BJ (cell line): ENCODE measurements at regions not wholly inside any gene's neighbourhood (a gene's known extent, or its start where the extent isn't known, plus 50 kb on each side); places are given as distances from the start of the nearest gene placed in this dataset.
A peak's percentile ranks its signal among the peaks of the same experiment; 100 is the strongest.

Source experiments
- CTCF ChIA-PET: fragments of 350-600 bp; formaldehyde crosslinking; extraction: SDS; loops from one replicate; lab custom pipeline; 2021; ENCODE audit warnings: antibody characterized with exemption, inconsistent platforms; lab: Yijun Ruan, JAX
- POLR2A ChIA-PET: fragments of 300-600 bp; sonication (Branson Sonifier 250); formaldehyde crosslinking; extraction: SDS; loops from one replicate; lab custom pipeline; 2021; ENCODE audit warnings: antibody characterized with exemption; lab: Charles Lee
- DNase-seq: peaks from one replicate; pipeline ENCODE4 v3.0.0-alpha.2; 2011; ENCODE audit warnings: low read depth
- H3K27me3 ChIP-seq: 2 replicates; pipeline ENCODE4 v1.6.0; 2011; ENCODE audit warnings: low read length; ENCODE audit not compliant: control insufficient read depth, insufficient read depth
- H3K36me3 ChIP-seq: 2 replicates; pipeline ENCODE4 v1.5.1; 2011; ENCODE audit warnings: low read length; ENCODE audit not compliant: control insufficient read depth, insufficient read depth
- H3K4me3 ChIP-seq: 2 replicates; pipeline ENCODE4 v1.5.1; 2011; ENCODE audit warnings: low read depth, mild to moderate bottlenecking, control low read depth, low read length
- TF ChIP-seq, protein P1 (sequence below): IDR thresholded peaks from 2 replicates; pipeline ENCODE4 v1.5.1; 2011; ENCODE audit warnings: low read depth, mild to moderate bottlenecking, control low read depth, inconsistent platforms, low read length, moderate library complexity; ENCODE audit not compliant: insufficient read depth

DNA sequence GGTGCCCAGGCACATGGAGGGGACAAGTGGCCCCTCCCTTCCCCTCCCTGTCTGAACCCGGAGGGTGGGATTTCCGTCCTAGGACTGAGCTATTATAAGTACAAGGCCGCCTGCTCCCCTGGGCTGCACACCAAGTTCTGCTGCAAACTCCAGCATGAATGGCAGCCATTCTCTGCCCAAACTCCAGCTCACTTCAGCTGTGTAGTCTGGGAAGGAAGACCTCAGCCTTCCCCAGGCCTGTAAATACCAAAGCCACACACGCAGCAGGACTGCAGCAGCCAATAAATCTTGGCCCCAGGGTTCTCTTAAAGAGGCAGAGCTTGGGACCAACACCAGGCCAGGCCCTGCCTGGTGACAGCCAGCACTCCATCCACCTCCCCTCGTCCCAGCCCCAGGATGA, 291.3 kb upstream of the ZMIZ1 start:
- DNase-seq = peak; percentile 76
- ChIA-PET POLR2A (interaction anchor here (0.5 kb wide), 1 partner anchor 50 kb away, joined by 26 read pairs; no protein-coding TSS in a partner anchor), CTCF (interaction anchor here (0.6 to 1.5 kb wide), 3 partner anchors 17 to 75 kb away, joined by 4 to 6 read pairs (median 5); no protein-coding TSS in a partner anchor)

DNA sequence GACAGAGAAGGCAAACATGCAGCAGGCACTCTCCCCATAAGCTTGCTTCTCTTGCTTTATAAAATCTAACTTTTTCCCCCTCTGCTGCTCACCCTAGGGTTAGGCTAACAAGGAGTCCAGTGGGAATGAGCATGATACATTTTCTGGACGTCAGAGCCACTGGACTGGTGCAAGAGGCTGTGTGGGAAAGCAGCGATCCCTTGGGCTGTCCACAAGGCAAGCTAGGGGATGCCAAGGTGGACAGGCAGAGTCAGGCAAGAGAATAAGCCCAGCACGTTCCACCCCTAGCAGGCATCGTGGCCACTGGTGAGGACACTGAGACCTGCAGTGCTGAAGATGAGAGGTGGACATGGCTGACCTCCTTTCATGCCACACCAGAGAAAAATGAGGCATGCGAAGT, 290.9 kb upstream of the ZMIZ1 start:
- Histone ChIP-seq H3K4me3 (no peak overlapping the region), H3K36me3 (no peaks in the 10 kb centered on the region), H3K27me3 (no peaks in the 10 kb centered on the region)
- POLR2A ChIA-PET = interaction anchor here (0.5 kb wide), 1 partner anchor 50 kb away, joined by 26 read pairs; no protein-coding TSS in a partner anchor
- DNase-seq = peak; percentile 55
- TF ChIP-seq, protein P1, sequence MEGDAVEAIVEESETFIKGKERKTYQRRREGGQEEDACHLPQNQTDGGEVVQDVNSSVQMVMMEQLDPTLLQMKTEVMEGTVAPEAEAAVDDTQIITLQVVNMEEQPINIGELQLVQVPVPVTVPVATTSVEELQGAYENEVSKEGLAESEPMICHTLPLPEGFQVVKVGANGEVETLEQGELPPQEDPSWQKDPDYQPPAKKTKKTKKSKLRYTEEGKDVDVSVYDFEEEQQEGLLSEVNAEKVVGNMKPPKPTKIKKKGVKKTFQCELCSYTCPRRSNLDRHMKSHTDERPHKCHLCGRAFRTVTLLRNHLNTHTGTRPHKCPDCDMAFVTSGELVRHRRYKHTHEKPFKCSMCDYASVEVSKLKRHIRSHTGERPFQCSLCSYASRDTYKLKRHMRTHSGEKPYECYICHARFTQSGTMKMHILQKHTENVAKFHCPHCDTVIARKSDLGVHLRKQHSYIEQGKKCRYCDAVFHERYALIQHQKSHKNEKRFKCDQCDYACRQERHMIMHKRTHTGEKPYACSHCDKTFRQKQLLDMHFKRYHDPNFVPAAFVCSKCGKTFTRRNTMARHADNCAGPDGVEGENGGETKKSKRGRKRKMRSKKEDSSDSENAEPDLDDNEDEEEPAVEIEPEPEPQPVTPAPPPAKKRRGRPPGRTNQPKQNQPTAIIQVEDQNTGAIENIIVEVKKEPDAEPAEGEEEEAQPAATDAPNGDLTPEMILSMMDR = no peak
- CTCF ChIA-PET = interaction anchor here (0.6 to 1.5 kb wide), 3 partner anchors 17 to 75 kb away, joined by 4 to 6 read pairs (median 5); no protein-coding TSS in a partner anchor

More for the DNA sequence above, 291.3 kb upstream of the ZMIZ1 start:
- TF ChIP-seq, protein P1 = no peak
- H3K27me3 ChIP-seq = no peaks in the 10 kb centered on the region
- no peaks in the 10 kb centered on the region for H3K36me3 ChIP-seq
- H3K4me3 ChIP-seq = no peak overlapping the region

DNA sequence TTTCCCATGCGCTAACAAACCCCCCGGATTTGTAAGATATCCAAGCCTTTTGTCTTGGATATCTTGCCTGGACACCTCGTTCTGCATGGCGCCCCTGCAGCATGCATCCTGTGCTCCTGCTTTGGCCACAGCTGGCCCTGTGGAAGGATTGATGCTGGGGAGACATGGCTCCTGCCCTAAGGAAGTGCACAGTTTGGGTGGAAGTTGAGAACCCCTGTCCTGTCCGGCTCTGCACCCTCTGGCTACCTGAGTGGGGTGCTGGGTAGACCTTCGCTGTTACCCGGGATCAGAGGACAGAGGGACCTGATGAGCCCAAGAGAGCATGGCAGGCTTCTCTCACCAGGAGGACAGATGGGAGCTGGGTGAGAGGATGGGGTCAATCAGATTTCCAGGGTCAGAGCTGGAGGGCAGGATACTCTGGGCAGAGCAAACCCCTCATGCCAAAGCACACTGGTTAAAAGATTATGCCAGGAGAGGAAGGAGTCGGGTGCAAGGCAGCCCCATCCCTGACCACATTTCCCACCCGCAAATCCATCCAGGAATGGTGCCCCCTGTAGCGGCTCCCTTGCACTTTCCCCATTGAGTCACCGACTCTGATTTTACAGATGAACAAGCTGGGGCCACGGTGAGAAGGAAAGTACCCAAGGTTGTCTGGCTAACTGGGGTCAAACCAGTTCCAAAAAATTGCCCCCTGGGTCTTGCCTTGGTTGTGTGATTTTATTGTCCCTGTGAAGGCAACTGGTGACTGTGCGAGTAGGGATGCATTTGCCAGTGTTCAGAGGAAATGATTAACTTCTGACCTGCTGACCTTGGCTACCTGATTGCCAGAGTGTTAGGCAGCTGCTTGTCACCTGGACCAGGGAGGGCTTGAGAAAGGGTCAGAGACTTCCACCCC, 290.1 kb upstream of the ZMIZ1 start:
- Histone ChIP-seq H3K27me3 (no peaks in the 10 kb centered on the region), H3K36me3 (no peaks in the 10 kb centered on the region), H3K4me3 (no peak overlapping the region)
- TF ChIP-seq, protein P1 = no peak
- CTCF ChIA-PET = no interaction called here
- no peak for DNase-seq
- POLR2A ChIA-PET = no interaction called here

DNA sequence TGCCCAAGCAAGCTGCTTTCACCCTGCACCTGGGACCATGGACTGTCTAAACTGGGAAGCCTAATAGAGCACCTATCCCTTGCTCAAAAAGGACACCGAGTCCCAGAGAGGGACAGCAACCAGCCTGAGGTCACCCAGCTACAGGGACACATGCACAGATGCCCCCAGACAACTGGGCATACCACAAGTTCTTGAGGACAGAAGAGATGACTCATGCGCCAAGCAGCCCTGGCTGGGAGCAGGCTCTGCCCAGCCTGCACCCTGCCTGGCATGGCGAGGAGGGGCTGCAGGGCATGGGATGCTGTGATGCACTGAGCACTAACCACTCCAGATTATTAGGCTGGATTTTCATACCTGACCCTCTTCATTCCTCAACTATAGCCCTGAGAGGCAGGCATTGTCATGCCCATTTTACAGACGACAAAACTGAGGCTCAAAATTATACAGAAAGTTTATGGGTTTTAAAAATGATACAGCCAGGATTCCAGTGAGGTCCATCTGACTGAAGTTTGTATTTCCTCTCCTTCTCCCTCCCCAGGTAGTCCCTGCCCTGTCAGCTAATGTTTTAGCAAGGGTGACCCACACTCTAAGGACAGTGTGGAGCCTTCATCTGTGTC, 289.3 kb upstream of the ZMIZ1 start:
- H3K36me3 ChIP-seq = no peaks in the 10 kb centered on the region
- ChIA-PET POLR2A (no interaction called here), CTCF (no interaction called here)
- no peaks in the 10 kb centered on the region for H3K27me3 ChIP-seq
- H3K4me3 ChIP-seq = no peak overlapping the region
- TF ChIP-seq, protein P1 = no peak
- DNase-seq = no peak

DNA sequence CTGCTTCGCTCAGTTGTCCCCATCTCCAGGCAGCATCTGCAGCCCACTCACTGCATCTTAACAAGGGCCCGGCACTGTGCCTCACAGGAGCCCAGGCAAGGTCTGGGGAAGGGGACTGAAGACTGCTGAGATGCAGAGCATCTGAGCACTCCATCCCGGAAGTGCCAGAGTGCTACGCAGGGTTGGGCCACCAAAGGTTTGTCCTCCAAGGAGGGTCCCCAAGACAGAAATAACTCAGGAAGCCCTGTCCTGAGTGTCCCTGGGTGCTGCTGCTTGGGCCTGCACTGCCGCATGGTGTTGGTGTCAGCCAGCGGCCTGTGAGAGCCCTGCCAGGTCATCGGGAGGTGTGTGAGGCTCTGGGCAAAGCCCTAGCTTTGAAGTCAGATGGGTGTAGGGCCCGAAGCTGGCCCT, 288.2 kb upstream of the ZMIZ1 start:
- DNase-seq = no peak
- ChIA-PET POLR2A (no interaction called here), CTCF (no interaction called here)
- Histone ChIP-seq H3K36me3 (no peaks in the 10 kb centered on the region), H3K27me3 (no peaks in the 10 kb centered on the region), H3K4me3 (no peak overlapping the region)
- TF ChIP-seq, protein P1 = no peak
